NK-92 treated with Interleukin-12 subunit alpha and Interleukin-12 subunit beta, amount 100 ng/mL, for 24 hours (cell line): ENCODE measurements at regions not wholly inside any gene's neighbourhood (a gene's known extent, or its start where the extent isn't known, plus 50 kb on each side); places are given as distances from the start of the nearest gene placed in this dataset.
"Not testable (repeated sequence)": the region's sequence is repeated elsewhere in the genome, so short reads cannot be mapped to it uniquely, and the experiment has no call there.

ENCODE experiments used
- DNase-seq: peaks from one replicate; lab custom pipeline; 2025; lab: John Stamatoyannopoulos, UW

DNA sequence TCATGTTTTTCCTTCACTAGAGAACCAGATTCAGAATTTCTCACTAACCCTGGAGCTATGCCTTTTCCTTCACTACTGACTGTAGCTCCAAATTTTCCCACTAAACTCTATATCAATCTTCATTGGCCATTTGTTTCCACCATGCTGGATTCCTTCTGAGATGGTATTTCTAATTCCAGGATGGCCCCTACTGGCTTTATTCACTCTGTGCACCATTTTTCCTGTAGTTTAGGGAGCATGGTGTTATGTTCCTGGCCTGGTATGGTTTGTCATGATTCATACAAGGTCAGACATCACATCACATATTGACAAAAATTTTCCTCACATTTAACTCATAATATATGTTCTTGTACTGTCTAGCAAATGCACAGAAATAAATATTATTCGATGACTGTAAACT is 229.2 kb upstream of the TFPI start:
- DNase-seq, result no peak

DNA sequence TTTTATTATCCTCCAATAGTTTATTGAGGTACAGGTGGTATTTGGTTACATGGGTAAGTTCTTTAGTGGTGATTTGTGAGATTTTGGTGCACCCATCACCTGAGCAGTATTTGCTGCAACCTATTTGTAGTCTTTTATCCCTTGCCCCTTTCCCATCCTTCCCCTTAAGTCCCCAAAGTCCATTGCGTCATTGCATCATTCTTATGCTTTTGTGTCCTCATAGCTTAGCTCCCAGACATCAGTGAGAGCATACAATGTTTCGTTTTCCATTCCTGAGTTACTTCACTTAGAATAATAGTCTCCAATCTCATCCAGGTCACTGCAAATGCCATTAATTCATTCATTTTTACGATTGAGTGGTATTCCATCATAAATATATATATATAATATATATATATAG is 229.9 kb upstream of the TFPI start:
- DNase-seq, result not testable (repeated sequence)

DNA sequence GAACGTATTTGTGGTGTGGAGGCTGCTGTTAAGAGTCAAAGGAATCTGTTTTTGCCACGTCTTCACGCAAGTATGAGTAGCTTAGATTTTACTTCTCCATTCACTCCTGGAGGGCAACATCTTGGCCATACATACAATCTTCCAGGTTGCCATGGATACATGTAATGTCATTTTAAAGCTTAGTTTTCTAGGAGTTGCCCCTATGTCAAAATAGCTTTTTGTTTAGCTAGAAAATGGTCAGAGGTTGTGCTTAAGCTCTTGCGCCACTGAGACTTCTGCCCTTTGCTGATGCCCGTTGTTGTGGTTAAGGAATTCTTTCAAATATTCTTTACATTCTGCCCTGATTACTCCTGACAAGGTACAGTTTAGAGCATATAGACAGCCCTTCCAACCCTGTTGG is 245.4 kb upstream of the TFPI start:
- no peak for DNase-seq

DNA sequence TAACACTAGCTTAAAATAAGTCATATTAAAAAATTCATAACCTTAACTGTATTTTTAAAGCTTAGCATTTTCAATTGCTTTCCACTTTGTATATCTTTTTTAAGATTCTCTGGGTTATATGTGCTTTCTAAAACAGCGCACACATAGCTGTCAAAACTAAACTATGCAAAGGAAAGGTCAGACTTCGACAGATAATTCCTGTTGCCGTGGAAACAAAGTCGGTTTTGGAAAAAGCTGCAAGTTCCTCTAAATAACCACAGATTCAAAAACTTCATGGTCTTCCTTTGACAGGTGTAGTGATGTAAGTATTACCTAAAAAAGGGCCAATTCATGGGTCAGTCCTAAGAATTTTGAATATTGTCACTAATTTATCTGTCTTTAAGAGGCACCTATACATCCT is 249.6 kb upstream of the TFPI start:
- no peak for DNase-seq

DNA sequence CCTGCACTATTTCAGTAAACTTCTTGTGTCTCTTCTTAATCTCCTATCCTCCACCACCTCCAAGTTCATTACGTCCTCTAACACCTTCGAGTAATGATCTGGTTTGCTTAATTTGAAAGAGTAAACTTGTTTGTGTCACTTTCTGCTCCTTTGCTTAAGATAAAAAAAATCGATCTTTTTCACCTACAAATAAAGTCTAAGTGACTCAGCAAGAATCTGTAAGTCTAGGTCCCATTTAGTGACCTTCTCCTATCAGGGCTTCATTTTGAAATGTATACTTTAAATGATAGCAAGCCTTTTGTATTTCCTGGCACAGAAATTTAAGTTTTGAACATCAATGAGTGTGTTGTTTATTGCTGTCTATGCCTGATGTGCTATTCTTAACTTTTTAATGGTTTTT is 260.9 kb upstream of the TFPI start:
- no peak for DNase-seq

DNA sequence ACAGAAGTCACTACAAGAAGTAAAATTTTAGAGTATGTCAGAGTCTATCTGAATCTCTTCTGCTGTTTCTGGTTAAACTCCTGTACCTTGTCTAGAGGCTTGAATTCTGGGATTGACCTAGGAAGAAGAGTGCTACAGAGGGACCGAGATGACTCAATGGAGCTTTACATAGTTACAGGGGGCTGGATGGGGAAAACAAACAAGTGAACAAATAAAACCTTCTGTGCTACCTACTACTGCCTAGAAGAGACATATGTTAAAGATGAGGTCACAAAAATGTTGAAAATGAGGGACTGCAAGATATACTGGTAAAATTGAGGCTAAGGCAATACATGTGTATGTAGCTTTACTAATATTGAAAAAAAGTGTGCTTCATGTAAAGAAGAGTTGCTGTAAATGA is 265.4 kb upstream of the TFPI start:
- DNase-seq, result no peak

DNA sequence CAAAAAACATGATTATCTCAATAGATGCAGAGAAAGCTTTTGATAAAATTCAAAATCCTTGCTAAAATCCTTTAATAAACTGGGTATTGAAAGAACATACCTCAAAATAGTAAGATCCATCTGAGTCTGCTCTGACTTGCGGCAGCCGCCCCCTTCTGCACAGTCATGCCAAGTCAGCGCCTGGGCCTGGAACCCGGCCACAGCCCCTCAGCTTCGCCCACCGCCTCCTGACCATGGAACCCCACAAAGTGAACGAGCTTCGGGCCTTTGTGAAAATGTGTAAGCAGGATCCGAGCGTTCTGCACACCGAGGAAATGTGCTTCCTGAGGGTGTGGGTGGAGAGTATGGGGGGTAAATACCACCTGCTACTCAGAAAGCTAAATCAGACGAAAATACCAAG is 270.9 kb upstream of the TFPI start:
- DNase-seq, result no peak

DNA sequence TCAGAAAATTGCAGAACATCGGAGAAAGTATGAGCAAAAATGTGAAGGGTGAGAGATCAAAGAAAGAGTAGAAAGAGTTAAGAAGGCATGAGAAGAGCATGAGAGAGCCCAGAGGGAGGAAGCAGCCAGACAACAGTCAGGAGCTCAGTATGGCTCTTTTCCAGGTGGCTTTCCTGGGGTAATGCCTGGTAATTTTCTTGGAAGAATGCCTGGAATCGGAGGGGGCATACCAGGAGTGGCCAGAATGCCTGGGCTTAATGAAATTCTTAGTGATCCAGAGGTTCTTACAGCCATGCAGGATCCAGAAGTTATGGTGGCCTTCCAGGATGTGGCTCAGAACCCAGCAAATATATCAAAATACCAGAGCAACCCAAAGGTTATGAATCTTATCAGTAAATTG is 271.8 kb upstream of the TFPI start:
- no peak for DNase-seq

DNA sequence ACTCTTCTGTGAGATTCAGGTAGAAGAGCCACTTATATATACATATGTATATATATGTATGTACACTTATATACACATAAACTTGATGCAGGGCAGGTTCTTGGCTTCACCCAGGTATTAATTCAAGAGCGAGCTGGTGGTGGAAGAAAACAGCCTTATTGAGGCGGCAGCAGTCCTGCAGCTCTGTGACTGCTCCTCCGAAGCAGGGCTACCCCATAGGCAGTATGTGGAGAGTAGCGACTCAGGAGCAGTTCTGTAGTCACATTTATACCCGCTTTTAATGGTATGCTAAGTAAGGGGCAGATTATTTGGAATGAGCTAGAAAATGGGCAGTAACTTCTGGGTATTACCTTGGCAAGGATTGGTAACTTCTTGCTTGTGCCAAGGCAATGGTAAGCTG is 280.6 kb upstream of the TFPI start:
- no peak for DNase-seq

DNA sequence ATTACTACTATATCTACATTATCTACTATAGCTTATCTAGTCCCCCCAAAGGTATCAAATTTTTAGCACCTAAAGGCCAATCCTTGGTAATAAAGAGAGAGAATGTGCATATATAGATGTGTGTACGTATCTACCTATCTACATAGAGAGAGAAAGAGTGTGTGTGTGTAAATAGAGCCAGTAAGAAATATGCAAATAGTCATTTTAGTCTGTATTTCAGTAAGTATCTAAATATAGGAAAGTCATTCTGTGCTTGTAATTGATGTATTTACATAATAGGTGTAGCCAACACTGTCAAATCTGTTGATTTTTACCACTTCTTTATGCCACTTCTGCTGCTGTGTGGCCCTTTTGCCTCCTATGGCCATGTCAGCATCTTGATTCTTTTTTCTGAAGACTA is 284.5 kb upstream of the TFPI start:
- DNase-seq, result no peak

DNA sequence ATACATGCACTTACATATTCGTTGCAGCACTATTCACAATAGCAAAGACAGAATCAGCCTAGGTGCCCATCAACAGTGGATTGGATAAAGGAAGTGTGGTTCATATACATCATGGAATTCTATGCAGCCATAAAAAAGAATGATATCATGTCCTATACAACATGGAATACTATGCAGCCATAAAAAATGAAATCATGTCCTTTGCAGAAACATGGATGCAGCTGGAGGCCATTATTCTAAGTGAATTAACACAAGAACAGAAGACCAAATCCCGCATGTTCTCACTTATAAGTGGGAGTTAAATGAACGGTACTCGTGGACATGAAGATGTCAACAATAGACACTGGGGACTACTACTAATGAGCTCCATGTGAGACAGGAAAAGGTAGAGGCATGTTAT is 288.1 kb upstream of the TFPI start:
- DNase-seq, result no peak

DNA sequence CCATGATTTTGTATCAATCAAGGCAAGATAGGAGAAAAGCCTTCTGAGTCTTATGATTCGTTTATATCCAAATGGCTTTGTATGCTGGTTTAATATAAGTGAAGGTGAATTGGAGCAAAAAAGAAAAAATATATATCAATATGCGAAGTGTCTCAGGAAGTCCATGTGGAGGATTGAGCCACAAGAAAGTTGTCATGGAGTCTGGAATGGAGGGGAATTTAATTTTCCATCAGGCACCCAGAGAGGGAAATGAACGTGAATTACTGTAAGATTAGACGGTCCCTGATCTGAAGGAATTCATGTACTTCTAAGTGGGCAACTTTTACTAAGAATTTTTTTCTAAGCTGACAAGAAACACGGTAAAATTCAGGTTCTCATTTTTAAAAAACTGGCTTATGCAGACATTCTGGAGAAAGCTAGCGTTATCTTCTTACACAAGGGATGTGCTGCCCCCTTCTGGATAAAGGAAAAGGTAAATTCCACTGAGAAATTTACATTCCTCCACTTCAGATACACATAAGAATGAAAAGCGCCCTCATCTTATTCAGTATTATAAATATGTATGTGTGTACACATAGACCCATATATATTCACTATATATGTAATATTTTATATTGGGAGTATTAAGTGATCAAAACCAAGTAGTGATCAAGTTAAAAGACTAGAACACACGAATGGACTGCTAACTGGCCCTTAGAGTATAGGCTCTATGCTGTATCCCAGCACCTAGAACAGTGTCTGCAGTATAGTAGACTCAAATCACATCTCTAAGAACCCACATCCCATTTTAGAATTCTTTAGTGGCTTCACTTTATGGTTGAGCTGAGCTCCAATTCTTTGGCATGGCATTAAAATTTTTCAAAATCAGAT is 289.0 kb upstream of the TFPI start:
- DNase-seq, result no peak

DNA sequence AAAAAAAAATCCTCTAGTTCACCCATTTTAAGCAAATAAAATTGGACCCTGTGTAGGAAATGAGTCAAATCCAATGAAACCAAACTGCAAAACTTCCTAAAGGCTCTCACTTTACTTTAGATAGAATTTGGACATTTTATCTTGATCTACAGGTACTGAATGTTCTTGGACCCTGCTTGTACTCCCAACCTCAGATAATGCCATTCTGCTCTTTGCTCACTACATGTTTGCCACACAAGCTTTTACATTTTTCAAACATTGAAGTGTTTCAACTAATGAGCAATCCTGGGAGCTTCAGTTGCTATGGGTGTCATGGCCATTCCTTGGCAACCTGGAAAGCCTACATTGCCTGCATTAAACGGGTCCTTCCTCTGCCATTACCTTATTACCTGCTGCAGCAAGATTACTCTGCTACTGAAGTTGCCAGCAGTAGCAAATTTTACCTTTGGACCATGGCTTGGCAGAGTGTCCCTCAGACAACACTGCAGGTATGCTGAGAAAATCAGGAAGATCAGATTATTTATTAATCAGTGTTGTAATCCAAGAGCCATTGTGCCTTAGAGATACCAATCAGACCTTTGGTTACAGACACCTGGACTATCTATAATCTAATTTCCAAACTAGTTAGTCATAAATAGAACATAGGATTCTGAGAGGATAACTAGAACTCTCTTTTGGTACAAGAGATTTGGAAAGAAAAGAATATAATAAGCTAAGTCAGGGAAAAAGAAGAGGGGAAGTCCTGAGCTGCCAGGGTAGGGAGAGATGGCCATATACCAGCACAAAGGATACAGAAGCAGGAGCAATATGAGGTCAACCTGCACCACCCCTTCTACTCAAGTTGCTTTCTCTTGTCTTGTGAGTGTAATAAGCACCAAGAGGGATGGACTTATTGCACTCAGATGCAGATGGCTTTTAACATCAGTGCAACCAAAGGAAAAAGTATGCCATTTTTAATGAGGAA is 293.3 kb upstream of the TFPI start:
- DNase-seq, result no peak

DNA sequence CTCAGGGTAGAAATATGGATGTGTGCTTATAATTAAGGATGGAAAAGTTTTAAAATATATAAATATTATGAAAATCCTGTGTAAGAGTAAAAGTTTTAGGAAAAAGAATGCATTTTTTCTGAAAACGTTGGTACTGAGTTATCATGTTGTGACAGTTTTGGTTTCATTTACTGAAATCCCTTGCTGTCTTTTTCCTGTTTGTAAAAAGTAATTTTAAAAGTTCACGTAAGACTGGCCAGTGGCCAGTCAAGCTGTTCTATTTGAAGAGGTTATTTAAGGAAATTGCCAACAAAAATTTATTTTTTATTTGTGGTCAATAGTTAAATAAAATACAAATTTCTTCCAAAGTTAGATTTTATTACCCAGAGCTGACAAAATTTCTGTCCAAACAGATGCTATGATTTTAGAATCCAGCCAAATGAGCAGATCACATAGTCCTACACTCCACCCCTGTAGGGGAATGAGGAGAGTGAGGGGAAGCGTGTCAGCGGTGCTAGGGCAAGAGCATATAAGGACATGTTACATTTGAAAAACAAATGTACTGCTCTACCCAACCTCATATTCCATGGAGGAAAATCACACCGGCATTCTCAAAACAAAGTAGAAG is 297.8 kb upstream of the TFPI start:
- no peak for DNase-seq

DNA sequence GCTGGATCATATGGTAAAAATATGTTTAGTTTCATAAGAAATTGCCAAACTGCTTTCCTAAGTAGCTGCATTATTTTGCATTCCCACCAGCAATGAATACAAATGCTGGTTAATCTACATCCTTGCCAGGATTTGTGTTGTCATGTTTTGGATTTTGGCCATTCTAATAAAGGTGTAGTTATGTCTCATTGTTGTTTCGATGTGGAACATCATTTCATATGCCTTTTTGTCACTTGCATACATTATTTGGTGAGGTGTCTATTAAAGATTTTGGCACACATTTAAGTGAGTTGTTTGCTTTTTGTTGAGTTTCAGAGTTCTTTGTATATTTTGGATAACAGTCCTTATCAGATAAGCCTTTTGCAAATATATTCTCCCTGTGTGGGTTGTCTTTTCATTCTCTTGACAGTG is 299.2 kb upstream of the TFPI start:
- DNase-seq, result no peak

DNA sequence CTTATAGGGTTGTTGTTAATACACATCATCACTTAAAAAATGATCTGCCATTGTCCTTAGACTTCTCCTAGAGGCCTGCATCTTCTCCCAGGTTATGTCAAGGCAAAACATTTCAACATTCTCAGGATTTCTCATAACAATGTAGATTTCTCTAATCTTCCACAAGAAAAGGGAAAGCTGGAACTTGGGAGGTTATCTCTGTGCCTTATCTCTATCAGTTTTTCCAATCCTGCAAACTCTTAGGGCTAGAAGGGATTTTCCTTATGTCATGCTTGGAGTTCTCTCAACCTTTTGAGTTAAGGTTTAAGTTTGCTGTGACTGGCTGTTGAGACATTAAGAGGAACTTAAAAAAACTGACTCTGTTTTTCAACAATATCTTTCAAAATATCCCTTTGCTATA is 300.6 kb upstream of the TFPI start:
- DNase-seq, result no peak

DNA sequence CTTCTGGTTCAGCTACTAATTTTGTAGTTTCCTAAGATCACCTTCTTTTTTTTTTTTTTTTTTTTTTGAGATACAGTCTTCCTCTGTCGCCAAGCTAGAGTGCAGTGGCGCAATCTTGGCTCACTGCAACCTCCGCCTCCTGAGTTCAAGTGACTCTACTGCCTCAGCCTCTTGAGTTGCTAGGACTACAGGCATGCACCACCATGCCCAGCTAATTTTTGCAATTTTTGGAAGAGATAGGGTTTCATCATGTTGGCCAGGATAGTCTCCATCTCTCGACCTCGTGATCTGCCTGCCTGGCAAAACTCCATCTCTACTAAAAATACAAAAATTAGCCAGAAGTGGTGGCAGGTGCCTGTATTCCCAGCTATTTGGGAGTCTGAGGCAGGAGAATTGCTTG is 301.5 kb upstream of the TFPI start:
- DNase-seq, result no peak

DNA sequence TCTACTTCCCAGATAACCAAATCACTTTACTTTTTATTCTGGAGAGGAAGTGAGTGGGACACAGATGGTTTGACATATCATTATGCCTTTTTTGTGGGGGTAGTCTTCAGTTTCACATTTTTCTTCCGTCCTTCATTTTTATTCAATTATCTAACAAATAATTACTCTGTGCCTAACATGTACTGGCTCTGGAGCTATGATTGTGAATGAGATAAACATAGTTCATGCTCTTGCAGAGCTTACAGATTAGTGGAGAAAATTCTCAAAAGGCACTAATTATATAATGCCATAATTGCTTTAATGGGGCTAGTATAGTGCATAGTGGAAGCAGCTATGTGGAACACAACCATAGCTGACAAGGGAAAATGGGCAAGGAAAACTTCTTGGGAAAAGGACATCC is 303.6 kb upstream of the TFPI start:
- no peak for DNase-seq

DNA sequence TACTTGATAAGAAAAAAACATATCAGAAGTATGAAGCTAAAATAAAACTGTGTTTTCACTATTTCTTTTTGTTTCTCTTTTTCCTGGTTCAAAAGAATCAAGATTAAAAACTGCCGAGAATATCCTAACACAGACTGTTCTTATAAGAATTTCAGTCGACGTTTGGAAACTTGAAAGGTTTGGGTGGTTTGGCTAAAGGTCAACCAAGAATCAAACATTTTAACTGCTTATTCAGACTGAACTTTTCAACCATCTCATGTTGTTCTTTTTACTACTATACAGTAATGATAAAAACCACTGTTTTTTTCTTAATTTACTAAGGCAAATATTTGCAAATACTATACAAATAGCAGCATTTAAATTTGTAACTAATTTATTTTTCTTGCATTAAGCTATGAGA is 308.5 kb upstream of the TFPI start:
- no peak for DNase-seq

DNA sequence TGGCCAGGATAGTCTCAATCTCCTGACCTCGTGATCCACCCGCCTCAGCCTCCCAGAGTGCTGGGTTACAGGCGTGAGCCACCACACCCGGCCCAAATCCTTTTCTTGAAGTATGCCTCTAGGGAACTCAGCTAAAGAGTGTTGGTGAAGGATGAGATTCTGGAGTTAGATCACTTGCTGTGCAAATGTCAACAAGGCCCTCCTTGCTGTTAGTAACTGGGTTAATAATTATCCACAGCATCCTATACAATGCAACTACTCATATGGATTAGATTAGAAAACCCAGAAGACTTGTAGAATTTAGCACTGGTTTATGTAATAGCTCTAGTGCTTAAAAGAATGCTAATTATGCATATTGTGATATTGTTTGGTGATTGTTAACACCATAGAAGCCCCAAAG is 310.8 kb upstream of the TFPI start:
- DNase-seq, result no peak

DNA sequence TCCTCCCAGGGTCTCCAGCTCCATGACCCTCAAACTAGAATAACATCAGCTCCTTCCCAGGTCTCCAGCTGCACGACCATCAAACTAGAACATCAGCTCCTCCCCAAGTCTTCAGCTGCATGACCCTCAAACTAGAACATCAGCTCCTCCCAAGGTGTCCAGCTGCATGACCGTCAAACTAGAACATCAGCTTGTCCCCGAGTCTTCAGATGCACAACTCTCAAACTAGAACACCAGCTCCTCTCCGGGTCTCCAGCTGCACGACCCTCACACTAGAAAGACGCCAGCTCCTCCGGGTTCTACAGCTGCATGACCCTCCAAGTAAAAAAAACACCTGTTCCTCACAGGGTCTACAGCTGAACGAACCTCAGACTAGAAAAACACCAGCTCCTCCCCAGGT is 312.9 kb upstream of the TFPI start:
- DNase-seq, result no peak

DNA sequence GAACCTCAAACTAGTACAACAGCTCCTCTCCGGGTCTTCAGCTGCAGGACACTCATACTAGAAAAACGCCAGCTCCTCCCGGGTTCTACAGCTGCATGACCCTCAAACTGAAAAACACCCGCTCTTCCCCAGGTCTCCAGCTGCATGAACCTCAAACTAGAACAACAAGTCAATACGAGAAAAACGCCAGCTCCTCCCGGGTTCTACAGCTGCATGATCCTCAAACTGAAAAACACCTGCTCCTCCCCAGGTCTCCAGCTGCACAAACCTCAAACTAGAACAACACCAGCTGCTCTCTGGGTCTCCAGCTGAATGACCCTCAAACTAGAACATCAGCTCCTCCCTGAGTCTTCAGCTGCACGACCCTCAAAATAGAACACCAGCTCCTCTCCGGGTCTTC is 315.0 kb upstream of the TFPI start:
- DNase-seq, result no peak

DNA sequence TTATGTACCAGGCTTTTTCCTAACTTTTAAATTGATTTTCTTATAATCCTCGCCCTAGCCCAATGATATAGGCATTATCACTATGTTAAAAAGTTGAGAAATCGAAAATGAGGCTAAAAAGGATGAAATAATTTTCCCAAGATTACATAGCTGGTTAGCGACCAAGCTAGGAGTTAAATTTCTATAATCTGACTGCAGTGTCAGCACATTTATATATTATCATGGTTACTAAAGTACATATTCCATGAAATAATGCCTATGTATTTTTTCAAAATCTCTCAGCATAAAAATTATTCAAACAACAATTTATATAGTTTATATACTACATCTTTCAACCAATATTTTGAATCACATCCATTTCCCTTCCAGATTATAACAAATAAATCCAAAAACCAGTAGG is 317.3 kb upstream of the TFPI start:
- DNase-seq, result no peak
